ENCODE measurements at regions not wholly inside any gene's neighbourhood (a gene's known extent, or its start where the extent isn't known, plus 50 kb on each side); places are given as distances from the start of the nearest gene placed in this dataset.
"Not testable (repeated sequence)": the region's sequence is repeated elsewhere in the genome, so short reads cannot be mapped to it uniquely, and the experiment has no call there.

DNA sequence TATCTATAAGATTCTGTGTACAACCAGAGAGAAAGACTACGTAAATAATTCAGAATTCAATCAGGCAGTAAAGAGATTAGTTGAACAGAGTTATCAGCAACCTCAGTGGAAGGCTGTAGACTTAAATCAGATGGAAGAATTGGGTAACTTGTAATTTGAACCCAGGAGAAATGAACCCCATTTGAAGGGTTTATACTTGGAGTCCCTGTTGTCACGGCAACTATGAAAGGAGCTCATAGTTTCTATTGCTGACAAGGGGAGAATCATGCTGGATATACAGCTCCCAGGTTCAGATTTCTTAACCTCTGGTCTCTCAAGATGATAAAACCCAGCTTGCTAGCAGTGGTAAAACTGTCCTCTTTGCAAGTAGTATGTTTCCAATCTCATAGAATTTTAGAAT, 54.4 kb upstream of the BMP4 start:
- DNase-seq (ENCODE audit: low read depth), result no peak

DNA sequence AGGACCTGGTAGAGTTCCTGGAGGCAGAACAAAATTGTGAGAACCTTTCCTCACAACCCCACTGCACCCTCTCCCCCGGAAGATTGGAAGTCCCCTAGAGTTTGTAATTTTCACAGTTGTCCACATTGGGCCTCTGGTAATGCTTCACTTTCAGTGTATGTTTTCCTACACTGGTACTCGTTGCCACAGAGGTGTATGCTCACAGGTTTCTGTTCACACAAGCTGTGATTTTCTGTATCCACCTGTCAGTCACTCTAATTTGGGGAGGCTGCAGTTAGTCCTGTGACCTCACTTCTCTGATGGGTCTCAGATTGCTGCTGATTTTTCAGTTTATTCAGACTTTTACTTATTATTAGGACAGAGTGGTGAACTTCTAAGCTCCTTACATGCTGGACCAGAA, 66.4 kb upstream of the BMP4 start:
- DNase-seq (ENCODE audit: low read depth), result no peak

DNA sequence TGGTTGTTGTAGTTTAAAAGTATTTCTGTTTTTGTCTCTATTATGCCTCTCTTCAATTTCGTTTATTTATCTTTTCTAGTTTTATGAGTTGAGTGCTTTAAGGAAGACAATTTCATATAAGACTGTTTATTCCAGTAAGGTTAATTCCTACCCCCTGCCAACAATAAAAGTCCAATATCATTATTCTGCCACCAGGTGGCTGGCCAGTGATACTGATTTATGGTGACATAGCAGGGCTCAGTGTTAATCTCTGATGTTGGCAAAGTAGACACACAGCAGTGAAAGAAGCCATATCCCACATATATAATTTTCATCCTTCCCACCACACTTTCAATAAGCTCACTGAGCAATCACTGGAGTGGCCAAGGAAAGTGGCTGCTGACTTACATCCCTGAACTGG, 69.0 kb upstream of the BMP4 start:
- DNase-seq (ENCODE audit: low read depth), result no peak

DNA sequence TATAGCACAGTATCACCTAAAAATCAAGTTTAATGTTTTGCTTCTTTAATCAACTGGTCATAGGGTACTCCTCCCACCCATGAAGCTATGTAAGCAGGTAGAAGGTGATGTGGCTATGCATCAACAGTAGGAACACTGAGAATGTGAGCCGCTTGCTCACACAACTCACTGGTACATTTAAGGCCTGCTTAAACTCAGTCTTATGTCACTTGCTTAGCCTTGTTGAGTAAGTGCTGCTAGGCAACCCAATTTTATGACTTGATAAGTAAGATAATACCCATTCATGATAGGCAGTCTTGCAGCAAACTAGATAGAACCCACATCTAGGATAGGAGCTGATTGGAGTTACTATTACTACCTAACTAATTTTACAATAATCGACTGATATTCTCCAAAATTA, 70.0 kb upstream of the BMP4 start:
- no peak for DNase-seq (ENCODE audit: low read depth)

DNA sequence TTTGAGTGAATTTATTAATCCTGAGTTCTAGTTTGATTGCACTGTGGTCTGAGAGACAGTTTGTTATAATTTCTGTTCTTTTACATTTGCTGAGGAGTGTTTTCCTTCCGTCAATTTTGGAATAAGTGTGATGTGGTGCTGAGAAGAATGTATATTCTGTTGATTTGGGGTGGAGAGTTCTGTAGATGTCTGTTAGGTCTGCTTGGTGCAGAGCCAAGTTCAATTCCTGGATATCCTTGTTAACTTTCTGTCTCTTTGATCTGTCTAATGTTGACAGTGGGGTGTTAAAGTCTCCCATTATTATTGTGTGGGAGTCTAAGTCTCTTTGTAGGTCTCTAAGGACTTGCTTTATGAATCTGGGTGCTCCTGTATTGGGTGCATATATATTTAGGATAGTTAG, 74.4 kb upstream of the BMP4 start:
- not testable (repeated sequence) for DNase-seq (ENCODE audit: low read depth)

DNA sequence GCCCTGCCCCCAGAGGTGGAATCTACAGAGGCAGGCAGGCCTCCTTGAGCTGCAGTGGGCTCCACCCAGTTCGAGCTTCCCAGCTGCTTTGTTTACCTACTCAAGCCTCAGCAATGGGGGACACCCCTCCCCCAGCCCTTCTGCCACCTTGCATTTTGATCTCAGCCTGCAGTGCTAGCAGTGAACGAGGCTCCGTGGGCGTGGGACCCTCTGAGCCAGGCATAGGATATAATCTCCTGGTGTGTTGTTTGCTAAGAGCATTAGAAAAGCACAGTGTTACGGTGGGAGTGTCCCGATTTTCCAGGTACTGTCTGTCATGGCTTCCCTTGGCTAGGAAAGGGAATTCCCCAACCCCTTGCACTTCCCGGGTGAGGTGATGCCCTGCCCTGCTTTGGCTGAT, 76.7 kb upstream of the BMP4 start:
- DNase-seq (ENCODE audit: low read depth), result not testable (repeated sequence)

DNA sequence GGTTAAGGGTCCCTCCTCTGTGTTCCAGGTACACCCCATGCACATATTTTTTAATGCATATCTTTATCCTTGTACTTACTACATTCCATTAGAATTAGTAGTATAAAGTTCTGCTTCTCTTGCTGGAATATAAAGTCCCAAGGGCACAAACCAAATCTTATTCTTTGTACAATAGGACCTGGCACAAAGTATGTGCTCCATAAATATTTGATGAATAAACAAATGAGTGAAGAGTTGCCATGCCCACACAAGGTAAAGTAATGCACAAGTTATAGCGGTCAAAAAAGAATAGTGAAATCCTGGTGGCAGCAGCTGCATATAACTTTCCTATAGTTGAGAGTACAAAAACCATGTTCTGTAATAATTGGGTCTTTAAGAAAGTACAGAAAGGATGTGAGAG, 82.1 kb upstream of the BMP4 start:
- no peak for DNase-seq (ENCODE audit: low read depth)

DNA sequence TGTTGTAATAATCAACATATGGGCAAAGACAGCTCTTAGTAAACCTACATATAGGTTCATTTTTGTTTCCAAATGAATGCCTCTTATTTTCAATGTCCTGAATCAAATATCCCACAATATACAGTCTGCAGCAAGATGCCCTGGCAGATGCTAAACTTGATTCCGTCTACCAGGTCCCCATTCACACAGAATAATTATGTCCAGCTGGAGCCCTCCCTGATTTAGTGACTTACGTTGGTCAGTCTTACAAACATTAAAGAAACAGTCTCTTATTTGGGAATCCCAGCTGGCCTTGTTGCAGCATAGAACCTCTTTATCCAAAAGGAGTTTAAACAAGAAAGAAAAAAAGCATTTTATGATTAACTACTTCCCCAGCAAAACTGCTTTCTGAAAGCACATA, 82.7 kb upstream of the BMP4 start:
- no peak for DNase-seq (ENCODE audit: low read depth)

DNA sequence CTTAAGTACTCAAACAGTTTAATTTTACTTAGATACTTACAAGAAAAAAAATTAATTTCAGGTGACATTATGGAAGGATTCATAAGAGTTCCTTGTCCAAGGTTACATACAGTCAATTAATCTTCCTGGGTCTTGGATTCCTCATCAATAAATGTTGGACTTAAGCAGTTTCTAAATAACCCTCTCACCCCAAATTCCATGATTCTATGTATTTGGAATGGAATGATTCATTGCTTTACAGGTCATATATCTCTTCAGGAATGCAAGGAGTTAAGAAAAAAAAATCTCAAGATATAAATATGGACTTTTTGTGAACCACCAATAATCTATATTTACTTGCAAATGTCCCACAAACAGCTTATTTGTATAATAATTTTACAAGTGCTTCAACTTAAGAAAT, 84.2 kb upstream of the BMP4 start:
- DNase-seq (ENCODE audit: low read depth), result peak; percentile 24

DNA sequence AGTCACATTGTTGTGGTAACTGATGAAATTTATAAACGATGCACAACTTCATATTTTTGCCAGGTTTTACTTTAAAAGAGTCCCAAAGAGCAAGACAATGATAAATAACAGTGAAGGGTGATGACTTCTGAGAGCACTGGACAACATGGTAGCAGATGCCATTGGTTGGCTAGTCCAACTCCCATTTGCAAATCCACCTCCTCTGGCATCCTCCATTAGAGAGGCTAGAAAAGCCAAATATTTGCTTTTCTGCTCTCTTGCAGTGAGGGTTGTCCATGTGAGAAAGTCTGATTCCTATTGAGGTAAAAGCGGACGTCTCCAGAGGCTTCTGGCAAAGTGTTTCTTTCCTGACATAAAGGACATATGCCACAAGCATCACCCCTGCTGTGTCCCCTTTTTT, 89.6 kb upstream of the BMP4 start:
- no peak for DNase-seq (ENCODE audit: low read depth)

DNA sequence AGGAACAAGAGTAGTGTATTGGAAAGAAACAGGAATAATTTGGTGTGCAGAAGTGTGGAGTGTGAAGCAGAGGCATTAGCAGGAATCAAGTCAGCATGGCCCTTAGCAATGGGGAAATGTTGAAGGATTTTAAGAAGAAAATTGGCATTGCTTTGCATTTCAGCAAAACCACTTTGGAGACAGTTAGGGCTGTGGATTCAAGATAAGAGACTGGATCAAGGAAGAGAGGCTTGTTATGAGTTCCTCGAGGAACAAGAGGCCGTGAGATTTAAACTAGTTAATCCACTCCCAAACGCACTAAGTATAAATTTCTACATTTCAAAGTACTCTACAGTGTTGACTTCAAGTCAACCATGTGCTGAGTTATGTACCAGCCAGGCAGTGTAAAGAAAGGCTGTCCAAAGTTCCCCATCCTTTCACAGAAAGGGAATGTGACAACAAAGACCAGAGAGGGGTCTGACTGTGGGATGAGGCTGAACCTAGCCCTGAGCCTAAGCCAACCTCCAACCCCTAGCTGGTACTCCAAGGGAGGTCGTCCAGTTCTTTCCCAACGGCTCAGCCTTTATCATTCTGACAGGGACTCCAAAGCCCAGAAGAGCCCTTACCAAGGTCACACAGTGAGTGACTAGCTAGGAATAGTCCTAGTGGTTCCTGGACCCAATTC, 91.2 kb upstream of the BMP4 start:
- no peak for DNase-seq (ENCODE audit: low read depth)

DNA sequence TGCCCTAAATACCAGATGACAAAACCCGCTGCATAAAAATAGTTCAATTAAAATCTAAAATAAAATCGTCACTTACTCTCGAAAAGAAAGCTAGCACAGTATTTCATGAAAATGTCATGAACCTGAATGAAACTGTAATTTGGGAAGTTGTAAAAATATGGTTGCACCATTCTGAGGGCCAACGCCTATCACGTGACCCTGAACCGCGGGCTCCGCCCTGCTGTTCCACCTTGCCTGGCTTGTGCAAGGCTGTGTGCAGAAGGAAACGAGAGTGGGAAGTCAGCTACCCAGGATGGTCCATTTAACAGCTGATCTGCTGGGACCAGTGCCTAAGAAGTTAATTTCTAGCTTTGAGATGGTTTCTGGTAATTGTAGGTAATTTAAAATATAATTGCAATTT, 91.7 kb upstream of the BMP4 start:
- DNase-seq (ENCODE audit: low read depth), result no peak

DNA sequence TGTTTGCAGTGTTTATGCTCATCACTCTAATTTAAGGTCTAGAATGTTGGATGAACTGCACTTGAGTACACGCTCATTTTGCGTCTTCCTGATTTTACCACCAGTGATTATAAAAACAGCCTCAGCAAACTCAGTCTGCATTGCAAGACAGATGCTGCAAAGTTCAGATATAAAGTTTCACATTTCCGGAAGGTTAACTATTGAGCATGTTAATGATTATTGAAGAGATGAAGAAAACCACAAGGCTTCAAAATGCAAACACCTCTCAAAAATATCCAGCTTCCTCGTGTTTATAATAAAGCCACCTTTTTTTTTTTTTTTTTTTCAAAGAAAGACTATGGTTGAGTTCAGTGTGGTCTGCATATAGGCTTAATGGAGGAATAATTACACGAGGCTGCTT, 92.1 kb upstream of the BMP4 start:
- DNase-seq (ENCODE audit: low read depth), result no peak

DNA sequence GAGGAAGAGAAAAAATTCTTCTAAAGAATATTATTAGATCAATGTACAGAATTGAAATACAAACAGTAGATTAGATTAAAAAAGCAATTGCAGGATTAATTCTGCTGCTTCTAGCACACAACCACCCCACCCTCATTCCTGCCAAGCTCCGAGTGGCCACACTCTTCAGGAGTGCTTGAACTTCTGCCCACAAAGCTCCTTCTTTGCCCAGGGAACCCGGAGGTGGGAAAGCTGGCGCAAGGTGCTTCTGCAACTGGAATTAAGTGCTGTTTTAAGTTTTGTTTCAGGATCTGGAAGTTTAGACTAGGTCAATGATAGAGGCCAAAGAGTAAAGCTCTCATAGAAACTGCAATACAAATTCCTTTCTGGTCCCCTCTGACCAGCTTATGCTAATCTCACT, 94.1 kb upstream of the BMP4 start:
- no peak for DNase-seq (ENCODE audit: low read depth)

DNA sequence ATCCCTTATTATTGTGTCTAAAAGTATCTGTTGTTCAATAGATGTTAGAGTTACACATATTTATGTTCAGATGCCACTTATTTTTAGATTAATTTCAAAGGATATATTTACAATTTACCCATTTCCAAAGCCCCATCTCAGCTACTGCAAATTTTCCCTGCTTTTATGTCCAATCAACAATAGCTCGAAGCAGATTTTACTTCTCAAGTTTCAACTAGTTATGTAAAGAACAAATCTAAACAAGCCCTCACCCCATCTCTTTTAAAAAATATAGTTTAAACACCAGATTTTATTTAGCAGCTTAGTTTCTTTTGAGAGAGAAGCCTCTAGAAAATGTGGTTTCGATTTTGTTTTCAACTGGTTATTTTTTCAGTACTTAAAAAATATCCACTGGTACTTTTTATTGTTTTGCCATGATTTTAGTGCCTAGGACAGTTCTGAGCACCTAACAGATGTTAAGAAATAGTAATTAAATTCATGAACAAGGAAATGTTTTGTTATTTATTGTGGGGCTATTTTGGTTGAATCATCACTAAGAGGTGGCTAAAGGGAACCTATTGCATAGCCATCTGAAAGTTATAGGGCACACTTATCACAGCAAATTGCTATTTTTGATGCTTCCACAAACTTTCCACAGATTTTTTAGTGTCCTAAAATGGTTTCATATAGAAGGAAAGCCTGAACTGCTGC, 96.2 kb upstream of the BMP4 start:
- DNase-seq (ENCODE audit: low read depth), result no peak

DNA sequence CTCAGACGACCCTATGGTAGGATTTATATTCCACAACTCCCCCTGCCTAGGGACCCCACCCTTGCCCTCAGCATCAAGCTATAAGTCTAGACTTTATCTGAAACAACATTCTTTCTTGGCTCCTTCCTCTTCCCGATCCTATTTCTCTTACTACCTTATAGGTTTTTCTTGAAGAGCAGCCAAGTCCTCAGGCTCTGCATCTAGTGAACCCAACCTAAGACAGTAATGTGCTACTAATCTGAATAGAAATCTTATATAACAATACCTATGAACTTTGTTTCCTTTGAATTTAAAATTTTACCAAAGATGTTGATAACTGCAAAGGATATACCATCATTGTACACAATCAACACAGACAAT, 96.7 kb upstream of the BMP4 start:
- DNase-seq (ENCODE audit: low read depth), result no peak

DNA sequence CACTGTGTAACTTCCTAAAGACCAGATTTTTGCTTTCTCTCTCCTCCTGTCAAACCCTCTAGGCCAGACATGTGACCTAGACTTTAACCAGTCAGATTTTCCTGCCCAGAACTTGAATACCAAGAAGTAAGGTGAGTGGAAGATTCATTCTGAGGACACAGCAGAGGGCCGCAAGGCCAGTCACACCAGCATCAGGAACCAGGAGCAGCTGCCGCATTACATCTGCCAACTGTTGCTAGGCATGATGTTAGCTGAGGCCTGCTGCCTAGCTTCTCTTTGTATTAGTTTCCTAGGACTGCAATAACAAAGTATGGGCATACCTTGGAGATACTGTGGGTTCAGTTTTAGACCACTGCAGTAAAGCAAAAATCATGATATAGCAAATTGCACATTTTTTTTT, 101.9 kb upstream of the BMP4 start:
- no peak for DNase-seq (ENCODE audit: low read depth)

DNA sequence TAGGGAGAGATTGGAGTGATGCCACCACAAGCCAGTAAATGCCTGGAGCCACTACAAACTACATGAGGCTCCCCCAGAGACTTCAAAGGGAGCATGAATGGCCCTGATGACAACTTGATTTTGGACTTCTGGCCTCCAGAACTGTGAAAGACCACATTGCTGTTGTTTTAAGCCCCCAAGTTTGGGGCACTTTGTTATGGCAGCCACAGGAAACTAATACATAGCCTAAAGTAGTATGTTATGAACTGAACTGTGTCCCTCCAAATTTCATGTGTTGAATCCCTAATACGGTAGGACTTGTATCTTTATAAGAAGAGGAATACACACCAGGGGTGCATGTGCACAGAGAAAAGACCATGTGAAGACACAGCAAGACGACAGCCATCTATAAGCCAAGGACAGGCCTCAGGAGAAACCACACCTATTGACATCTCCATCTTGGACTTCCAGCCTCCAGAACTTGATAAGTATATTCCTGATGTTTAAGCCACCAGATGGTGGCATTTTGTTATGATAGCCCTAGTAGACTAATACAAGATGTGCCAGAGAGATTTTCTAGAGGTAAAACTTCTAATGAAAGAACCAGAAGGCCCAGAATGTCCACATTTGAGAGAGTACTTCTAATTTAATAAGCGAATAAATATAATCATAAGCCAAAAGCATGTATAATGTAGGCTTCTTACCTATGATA, 127.1 kb upstream of the BMP4 start:
- no peak for DNase-seq (ENCODE audit: low read depth)

DNA sequence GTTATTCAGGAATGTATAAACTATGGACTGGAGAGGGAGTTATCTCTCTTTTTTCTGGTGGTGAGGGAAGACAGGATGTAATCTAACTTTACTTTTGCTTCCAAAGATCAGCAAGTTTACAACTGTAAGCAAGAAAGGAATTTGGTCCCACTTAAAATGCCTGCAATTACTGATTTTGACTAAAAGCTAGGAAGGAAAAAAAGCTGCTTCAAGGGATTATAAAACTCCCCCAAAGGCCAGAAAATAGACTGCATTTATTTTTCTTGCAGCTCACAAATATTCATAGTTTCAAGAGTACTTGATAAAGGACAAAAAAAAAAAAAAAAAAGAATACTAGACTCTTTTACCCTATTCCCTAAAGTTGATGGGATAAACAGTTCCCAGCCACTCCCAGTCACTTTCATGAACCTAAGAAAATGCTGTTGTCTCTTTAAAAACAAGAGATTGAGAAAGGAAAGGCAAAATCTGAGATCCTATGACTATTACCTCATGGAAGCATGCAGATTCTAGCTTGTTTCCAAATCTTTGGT, 128.7 kb upstream of the BMP4 start:
- no peak for DNase-seq (ENCODE audit: low read depth)

DNA sequence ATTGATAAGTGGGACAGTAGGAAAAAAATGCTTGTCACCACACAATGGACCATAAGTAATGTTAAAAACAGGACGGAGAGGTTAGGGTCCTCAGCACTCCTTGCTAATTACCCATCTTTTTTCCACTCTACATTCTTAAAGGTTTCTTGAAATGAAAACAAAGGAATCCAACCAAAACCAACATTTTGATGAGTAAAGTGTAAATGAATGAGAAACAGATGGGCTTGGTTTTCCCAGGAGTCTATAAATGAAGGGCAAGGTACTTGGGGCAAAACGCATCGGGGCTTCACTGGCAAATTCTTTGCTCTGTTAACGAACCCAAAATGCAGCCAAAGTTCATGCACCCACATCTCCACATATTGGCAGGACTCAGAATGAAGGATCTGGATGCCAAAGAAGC, 129.2 kb upstream of the BMP4 start:
- no peak for DNase-seq (ENCODE audit: low read depth)

DNA sequence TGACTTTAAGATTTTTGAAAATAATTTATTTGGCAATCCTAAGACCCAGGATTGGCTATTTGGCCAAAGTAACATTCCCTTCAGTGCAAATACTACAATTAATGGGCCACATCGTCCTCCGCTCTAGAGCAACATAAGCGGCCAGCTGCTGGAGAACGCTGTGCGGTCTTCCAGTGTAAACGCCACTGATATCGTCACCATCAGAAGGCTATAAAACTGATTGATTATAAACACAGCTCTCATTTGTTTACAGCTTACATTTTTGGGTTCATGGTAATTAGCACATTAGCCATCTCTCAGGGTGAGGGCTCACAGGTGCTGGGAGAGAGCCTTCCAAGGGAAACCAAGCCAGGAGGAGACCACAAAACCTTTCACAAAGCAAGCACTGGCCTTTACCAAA, 130.1 kb upstream of the BMP4 start:
- DNase-seq (ENCODE audit: low read depth), result no peak

DNA sequence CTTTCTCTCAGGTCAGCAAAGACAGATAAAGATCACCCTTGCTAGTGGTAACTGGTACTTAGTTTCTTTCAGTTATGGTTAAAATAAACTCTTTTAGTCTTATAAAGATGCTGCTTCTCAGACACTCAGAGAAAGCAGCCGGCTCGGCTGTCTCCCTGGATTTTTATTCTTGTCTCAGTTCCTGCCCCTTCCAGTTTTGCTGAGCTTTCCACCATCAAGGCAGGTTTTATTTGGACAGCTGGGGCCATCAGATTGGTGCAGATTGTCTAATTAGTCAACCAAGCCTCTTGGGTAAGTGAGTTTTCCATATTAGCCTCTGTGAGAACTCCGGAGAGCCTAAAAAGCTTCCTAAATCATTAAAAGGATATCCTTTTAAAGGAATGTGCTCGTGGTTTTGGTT, 130.8 kb upstream of the BMP4 start:
- DNase-seq (ENCODE audit: low read depth), result no peak

DNA sequence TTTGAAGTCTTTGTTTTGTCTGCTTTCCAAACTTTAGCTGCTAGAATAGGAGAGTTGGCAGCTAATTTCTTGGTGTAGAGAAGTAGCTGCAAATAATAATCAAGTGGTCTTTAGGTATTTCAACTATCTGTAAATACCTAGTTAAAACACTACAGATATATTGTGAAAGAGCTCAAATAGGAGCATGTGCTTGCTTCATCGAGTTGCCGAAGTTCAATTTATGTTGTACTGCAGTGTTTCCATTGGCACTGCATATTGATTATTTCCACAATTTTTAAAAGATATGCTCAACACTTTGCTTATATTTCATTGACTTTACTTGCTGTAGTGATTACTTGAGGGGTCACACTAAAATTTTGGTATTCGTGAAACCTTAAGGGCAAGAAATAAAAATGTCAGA, 131.6 kb upstream of the BMP4 start:
- no peak for DNase-seq (ENCODE audit: low read depth)

DNA sequence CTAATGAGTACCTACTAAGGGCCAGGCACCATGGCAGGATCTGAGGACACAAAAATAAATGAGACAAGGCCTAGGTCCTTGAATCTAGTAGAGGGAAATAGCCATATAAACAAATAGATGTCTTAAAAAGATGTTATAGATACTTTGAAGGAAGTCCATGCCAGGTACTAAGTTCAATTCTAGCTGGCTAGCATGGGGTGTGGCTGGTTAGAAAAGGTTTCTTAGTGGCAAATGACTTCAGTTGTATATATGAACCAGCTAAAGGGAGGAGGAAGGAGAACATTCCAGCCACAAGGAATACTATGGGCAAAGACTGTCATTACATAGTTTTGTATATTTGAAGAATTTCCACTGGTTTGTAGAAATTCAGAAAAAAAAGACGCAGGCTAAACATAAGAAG, 133.6 kb upstream of the BMP4 start:
- DNase-seq (ENCODE audit: low read depth), result no peak

All from non-pigmented ciliary epithelial cell (primary cell).